ENCODE measurements at regions not wholly inside any gene's neighbourhood (a gene's known extent, or its start where the extent isn't known, plus 50 kb on each side); places are given as distances from the start of the nearest gene placed in this dataset.

DNA sequence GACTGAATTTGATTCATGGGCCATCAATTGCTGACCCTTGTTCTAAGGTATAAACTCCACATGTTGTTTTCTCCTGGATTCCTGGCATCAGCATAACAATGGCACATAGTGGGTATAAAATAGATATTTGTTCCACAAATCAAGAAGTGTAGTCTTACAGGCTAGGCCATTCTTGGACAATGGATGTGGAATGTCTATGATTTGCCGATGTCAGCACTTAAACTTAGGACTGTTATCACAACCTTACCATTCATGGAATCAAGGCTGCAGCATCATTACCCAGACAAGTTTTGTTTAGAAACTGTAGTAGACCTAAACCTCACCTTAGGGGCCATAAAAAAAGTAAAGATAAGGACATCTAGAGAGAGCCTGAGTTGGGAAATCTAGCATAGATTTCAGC is 680.0 kb downstream of the BRINP1 start:
- TF ChIP-seq, protein P1, sequence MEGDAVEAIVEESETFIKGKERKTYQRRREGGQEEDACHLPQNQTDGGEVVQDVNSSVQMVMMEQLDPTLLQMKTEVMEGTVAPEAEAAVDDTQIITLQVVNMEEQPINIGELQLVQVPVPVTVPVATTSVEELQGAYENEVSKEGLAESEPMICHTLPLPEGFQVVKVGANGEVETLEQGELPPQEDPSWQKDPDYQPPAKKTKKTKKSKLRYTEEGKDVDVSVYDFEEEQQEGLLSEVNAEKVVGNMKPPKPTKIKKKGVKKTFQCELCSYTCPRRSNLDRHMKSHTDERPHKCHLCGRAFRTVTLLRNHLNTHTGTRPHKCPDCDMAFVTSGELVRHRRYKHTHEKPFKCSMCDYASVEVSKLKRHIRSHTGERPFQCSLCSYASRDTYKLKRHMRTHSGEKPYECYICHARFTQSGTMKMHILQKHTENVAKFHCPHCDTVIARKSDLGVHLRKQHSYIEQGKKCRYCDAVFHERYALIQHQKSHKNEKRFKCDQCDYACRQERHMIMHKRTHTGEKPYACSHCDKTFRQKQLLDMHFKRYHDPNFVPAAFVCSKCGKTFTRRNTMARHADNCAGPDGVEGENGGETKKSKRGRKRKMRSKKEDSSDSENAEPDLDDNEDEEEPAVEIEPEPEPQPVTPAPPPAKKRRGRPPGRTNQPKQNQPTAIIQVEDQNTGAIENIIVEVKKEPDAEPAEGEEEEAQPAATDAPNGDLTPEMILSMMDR (IDR thresholded peaks at IDR 0.05; ENCODE audit: insufficient read depth, low read length): no peak
- TF ChIP-seq, protein P2, sequence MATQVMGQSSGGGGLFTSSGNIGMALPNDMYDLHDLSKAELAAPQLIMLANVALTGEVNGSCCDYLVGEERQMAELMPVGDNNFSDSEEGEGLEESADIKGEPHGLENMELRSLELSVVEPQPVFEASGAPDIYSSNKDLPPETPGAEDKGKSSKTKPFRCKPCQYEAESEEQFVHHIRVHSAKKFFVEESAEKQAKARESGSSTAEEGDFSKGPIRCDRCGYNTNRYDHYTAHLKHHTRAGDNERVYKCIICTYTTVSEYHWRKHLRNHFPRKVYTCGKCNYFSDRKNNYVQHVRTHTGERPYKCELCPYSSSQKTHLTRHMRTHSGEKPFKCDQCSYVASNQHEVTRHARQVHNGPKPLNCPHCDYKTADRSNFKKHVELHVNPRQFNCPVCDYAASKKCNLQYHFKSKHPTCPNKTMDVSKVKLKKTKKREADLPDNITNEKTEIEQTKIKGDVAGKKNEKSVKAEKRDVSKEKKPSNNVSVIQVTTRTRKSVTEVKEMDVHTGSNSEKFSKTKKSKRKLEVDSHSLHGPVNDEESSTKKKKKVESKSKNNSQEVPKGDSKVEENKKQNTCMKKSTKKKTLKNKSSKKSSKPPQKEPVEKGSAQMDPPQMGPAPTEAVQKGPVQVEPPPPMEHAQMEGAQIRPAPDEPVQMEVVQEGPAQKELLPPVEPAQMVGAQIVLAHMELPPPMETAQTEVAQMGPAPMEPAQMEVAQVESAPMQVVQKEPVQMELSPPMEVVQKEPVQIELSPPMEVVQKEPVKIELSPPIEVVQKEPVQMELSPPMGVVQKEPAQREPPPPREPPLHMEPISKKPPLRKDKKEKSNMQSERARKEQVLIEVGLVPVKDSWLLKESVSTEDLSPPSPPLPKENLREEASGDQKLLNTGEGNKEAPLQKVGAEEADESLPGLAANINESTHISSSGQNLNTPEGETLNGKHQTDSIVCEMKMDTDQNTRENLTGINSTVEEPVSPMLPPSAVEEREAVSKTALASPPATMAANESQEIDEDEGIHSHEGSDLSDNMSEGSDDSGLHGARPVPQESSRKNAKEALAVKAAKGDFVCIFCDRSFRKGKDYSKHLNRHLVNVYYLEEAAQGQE (IDR thresholded peaks at IDR 0.05; ENCODE audit: insufficient replicate concordance, low read depth): no peak
- TF ChIP-seq POLR2AphosphoS5 (IDR thresholded peaks at IDR 0.05; ENCODE audit: low read depth): no peak
- TF ChIP-seq GABPA (IDR thresholded peaks at IDR 0.05; ENCODE audit: low read depth): no peak

Measured in HL-60 (cell line).